SK-N-MC (cell line): ENCODE measurements at regions not wholly inside any gene's neighbourhood (a gene's known extent, or its start where the extent isn't known, plus 50 kb on each side); places are given as distances from the start of the nearest gene placed in this dataset.

Source experiments
- EZH2 ChIP-seq: fragments of 200-600 bp; sonication (generic); IDR thresholded peaks from one replicate; pipeline ENCODE4 v1.6.1; 2017; ENCODE audit warnings: antibody characterized with exemption
- POLR2AphosphoS5 ChIP-seq: IDR thresholded peaks from 2 replicates; pipeline ENCODE4 v1.6.1; 2012; ENCODE audit warnings: mild to moderate bottlenecking, low read depth, low read length, borderline replicate concordance

DNA sequence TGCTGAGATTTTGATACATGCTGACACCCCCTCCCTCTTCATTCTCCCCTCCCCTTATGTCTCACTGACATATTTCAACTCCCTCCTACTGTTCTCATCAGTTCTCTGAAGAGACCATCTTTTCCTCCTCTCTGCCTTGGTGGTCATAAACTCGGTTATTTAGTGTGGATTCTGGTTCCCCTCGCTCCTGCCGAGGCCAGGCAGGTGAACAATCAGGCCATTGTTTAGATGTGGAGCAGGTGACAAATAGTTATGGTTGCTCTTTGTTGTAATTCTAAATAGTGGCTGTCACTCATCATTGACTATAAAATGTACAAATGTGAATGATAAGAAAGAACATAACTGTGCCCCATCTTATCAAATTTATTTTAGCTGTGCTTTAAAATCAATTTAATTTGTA is 324.6 kb downstream of the BCOR start:
- no peak for TF ChIP-seq POLR2AphosphoS5
- no peak for TF ChIP-seq EZH2
